ENCODE measurements at regions not wholly inside any gene's neighbourhood (a gene's known extent, or its start where the extent isn't known, plus 50 kb on each side); places are given as distances from the start of the nearest gene placed in this dataset.

GRCh38 chr2:180733330-180733729 is 247.1 kb upstream of the UBE2E3 start:
- FAIRE-seq (no peak), DNase-seq (ENCODE audit: insufficient read length) (no peak)
- TF ChIP-seq POLR2AphosphoS5 (IDR thresholded peaks at IDR 0.05; ENCODE audit: low read depth, low read length) (no peak), TAF1 (IDR thresholded peaks at IDR 0.05; ENCODE audit: borderline replicate concordance, low read depth, low read length) (no peak), POLR2A (IDR thresholded peaks at IDR 0.05; ENCODE audit: low read depth, low read length) (no peak)

- no peak for TF ChIP-seq POLR2A (IDR thresholded peaks at IDR 0.05; ENCODE audit: low read depth, low read length)
- no peak for TF ChIP-seq TAF1 (IDR thresholded peaks at IDR 0.05; ENCODE audit: borderline replicate concordance, low read depth, low read length)
- TF ChIP-seq POLR2AphosphoS5 (IDR thresholded peaks at IDR 0.05; ENCODE audit: low read depth, low read length): no peak
- DNase-seq (ENCODE audit: insufficient read length): no peak
- FAIRE-seq: no peak
Measured at GRCh38 chr2:180732337-180732736, 248.1 kb upstream of the UBE2E3 start.

- no peak for DNase-seq (ENCODE audit: insufficient read length)
- TF ChIP-seq TAF1 (IDR thresholded peaks at IDR 0.05; ENCODE audit: borderline replicate concordance, low read depth, low read length) (no peak), POLR2AphosphoS5 (IDR thresholded peaks at IDR 0.05; ENCODE audit: low read depth, low read length) (no peak), POLR2A (IDR thresholded peaks at IDR 0.05; ENCODE audit: low read depth, low read length) (no peak)
- no peak for FAIRE-seq
Measured at GRCh38 chr2:180730976-180731375, 249.4 kb upstream of the UBE2E3 start.

GRCh38 chr2:180728928-180729559 is 251.4 kb upstream of the UBE2E3 start:
- TF ChIP-seq POLR2AphosphoS5 (IDR thresholded peaks at IDR 0.05; ENCODE audit: low read depth, low read length) (no peak), POLR2A (IDR thresholded peaks at IDR 0.05; ENCODE audit: low read depth, low read length) (no peak), TAF1 (IDR thresholded peaks at IDR 0.05; ENCODE audit: borderline replicate concordance, low read depth, low read length) (no peak)
- FAIRE-seq (no peak), DNase-seq (ENCODE audit: insufficient read length) (no peak)

GRCh38 chr2:180723712-180724111 is 256.7 kb upstream of the UBE2E3 start:
- TF ChIP-seq TAF1 (IDR thresholded peaks at IDR 0.05; ENCODE audit: borderline replicate concordance, low read depth, low read length) (no peak), POLR2A (IDR thresholded peaks at IDR 0.05; ENCODE audit: low read depth, low read length) (no peak), POLR2AphosphoS5 (IDR thresholded peaks at IDR 0.05; ENCODE audit: low read depth, low read length) (no peak)
- DNase-seq (ENCODE audit: insufficient read length) (no peak), FAIRE-seq (no peak)

- no peak for FAIRE-seq
- TF ChIP-seq POLR2A (IDR thresholded peaks at IDR 0.05; ENCODE audit: low read depth, low read length) (no peak), TAF1 (IDR thresholded peaks at IDR 0.05; ENCODE audit: borderline replicate concordance, low read depth, low read length) (no peak), POLR2AphosphoS5 (IDR thresholded peaks at IDR 0.05; ENCODE audit: low read depth, low read length) (no peak)
- DNase-seq (ENCODE audit: insufficient read length): no peak
Measured at GRCh38 chr2:180722551-180723239, 257.7 kb upstream of the UBE2E3 start.

GRCh38 chr2:180720829-180721228 is 259.6 kb upstream of the UBE2E3 start:
- DNase-seq (ENCODE audit: insufficient read length) (no peak), FAIRE-seq (no peak)
- no peak for TF ChIP-seq TAF1 (IDR thresholded peaks at IDR 0.05; ENCODE audit: borderline replicate concordance, low read depth, low read length)
- no peak for TF ChIP-seq POLR2AphosphoS5 (IDR thresholded peaks at IDR 0.05; ENCODE audit: low read depth, low read length)
- TF ChIP-seq POLR2A (IDR thresholded peaks at IDR 0.05; ENCODE audit: low read depth, low read length): no peak

GRCh38 chr2:180717588-180717987 is 262.8 kb upstream of the UBE2E3 start:
- FAIRE-seq (no peak), DNase-seq (ENCODE audit: insufficient read length) (no peak)
- TF ChIP-seq TAF1 (IDR thresholded peaks at IDR 0.05; ENCODE audit: borderline replicate concordance, low read depth, low read length) (no peak), POLR2A (IDR thresholded peaks at IDR 0.05; ENCODE audit: low read depth, low read length) (no peak), POLR2AphosphoS5 (IDR thresholded peaks at IDR 0.05; ENCODE audit: low read depth, low read length) (no peak)

- FAIRE-seq (no peak), DNase-seq (ENCODE audit: insufficient read length) (no peak)
- TF ChIP-seq POLR2AphosphoS5 (IDR thresholded peaks at IDR 0.05; ENCODE audit: low read depth, low read length): no peak
- TF ChIP-seq POLR2A (IDR thresholded peaks at IDR 0.05; ENCODE audit: low read depth, low read length): no peak
- TF ChIP-seq TAF1 (IDR thresholded peaks at IDR 0.05; ENCODE audit: borderline replicate concordance, low read depth, low read length): no peak
Measured at GRCh38 chr2:180716186-180717180, 263.9 kb upstream of the UBE2E3 start.

- no peak for TF ChIP-seq TAF1 (IDR thresholded peaks at IDR 0.05; ENCODE audit: borderline replicate concordance, low read depth, low read length)
- no peak for TF ChIP-seq POLR2A (IDR thresholded peaks at IDR 0.05; ENCODE audit: low read depth, low read length)
- no peak for TF ChIP-seq POLR2AphosphoS5 (IDR thresholded peaks at IDR 0.05; ENCODE audit: low read depth, low read length)
- FAIRE-seq (no peak), DNase-seq (ENCODE audit: insufficient read length) (no peak)
Measured at GRCh38 chr2:180715044-180715443, 265.4 kb upstream of the UBE2E3 start.
